ENCODE measurements at regions not wholly inside any gene's neighbourhood (a gene's known extent, or its start where the extent isn't known, plus 50 kb on each side); places are given as distances from the start of the nearest gene placed in this dataset.
"Not testable (repeated sequence)": the region's sequence is repeated elsewhere in the genome, so short reads cannot be mapped to it uniquely, and the experiment has no call there.

- Histone ChIP-seq H3K36me3 (ENCODE audit: control insufficient read depth, insufficient read depth, low read length) (no peaks in the 10 kb centered on the region), H3K9me3 (no peaks in the 10 kb centered on the region), H3K27me3 (replicated peaks; ENCODE audit: control insufficient read depth, insufficient read depth, low read length) (no peaks in the 10 kb centered on the region), H3K4me3 (ENCODE audit: low read depth, low read length) (no peak overlapping the region), H3K4me1 (peaks cover 39% of the 10 kb centered on the region)
- Mint-ChIP-seq H3K4me3 (ENCODE audit: unreplicated experiment) (no peak overlapping the region), H3K4me1 (ENCODE audit: low read depth, unreplicated experiment) (peaks cover 33% of the 10 kb centered on the region), H3K27ac (ENCODE audit: unreplicated experiment) (no peak overlapping the region), H3K27me3 (ENCODE audit: insufficient read depth, unreplicated experiment) (no peaks in the 10 kb centered on the region), H3K36me3 (ENCODE audit: insufficient read depth, unreplicated experiment) (no peaks in the 10 kb centered on the region), H3K9me3 (ENCODE audit: unreplicated experiment) (no peaks in the 10 kb centered on the region)
- no peak for DNase-seq
- no TSS peak for BruUV-seq (replicated peaks)
- TF ChIP-seq CTCF (IDR thresholded peaks at IDR 0.05; ENCODE audit: insufficient read depth in 1 of 2, low read depth in 1 of 2, low read length in 1 of 2, severe bottlenecking in 1 of 2, unreplicated experiment in 1 of 2), result no peak
- POLR2A ChIA-PET, result no interaction called here
- CTCF ChIA-PET, result interaction anchor here (1.1 kb wide), 1 partner anchor 53 kb away, joined by 3 read pairs; no protein-coding TSS in a partner anchor
- intact Hi-C loops (cut with micrococcal nuclease; ENCODE audit: unreplicated experiment), result no loop called here
Observed at GRCh38 chr5:74390306-74390637, 250.3 kb downstream of the ENC1 start.

- Mint-ChIP-seq H3K9me3 (ENCODE audit: unreplicated experiment) (no peaks in the 10 kb centered on the region), H3K4me3 (ENCODE audit: unreplicated experiment) (no peak overlapping the region), H3K27ac (ENCODE audit: unreplicated experiment) (no peak overlapping the region), H3K36me3 (ENCODE audit: insufficient read depth, unreplicated experiment) (no peaks in the 10 kb centered on the region), H3K4me1 (ENCODE audit: low read depth, unreplicated experiment) (peaks cover 27% of the 10 kb centered on the region), H3K27me3 (ENCODE audit: insufficient read depth, unreplicated experiment) (no peaks in the 10 kb centered on the region)
- H3K27me3 ChIP-seq (replicated peaks; ENCODE audit: control insufficient read depth, insufficient read depth, low read length), result no peaks in the 10 kb centered on the region
- ChIA-PET CTCF (interaction anchor here (1.1 kb wide), 1 partner anchor 52 kb away, joined by 3 read pairs; no protein-coding TSS in a partner anchor), POLR2A (no interaction called here)
- H3K36me3 ChIP-seq (ENCODE audit: control insufficient read depth, insufficient read depth, low read length), result no peaks in the 10 kb centered on the region
- no TSS peak for BruUV-seq (replicated peaks)
- no peak overlapping the region for H3K4me3 ChIP-seq (ENCODE audit: low read depth, low read length)
- intact Hi-C loops (cut with micrococcal nuclease; ENCODE audit: unreplicated experiment), result no loop called here
- DNase-seq, result no peak
- H3K9me3 ChIP-seq, result no peaks in the 10 kb centered on the region; the same call in 1 of the 2 replicates
- no peak for TF ChIP-seq CTCF (IDR thresholded peaks at IDR 0.05; ENCODE audit: insufficient read depth in 1 of 2, low read depth in 1 of 2, low read length in 1 of 2, severe bottlenecking in 1 of 2, unreplicated experiment in 1 of 2)
- peaks cover 38% of the 10 kb centered on the region for H3K4me1 ChIP-seq
Observed at GRCh38 chr5:74389531-74390305, 250.8 kb downstream of the ENC1 start.

GRCh38 chr5:74388411-74388810 is 252.1 kb downstream of the ENC1 start:
- H3K4me1 Mint-ChIP-seq (ENCODE audit: low read depth, unreplicated experiment), result peaks cover 26% of the 10 kb centered on the region
- DNase-seq; H3K4me3 Mint-ChIP-seq (ENCODE audit: unreplicated experiment); POLR2A ChIA-PET; H3K36me3 ChIP-seq (ENCODE audit: control insufficient read depth, insufficient read depth, low read length); H3K4me3 ChIP-seq (ENCODE audit: low read depth, low read length); CTCF ChIA-PET; H3K27ac Mint-ChIP-seq (ENCODE audit: unreplicated experiment); intact Hi-C loops (cut with micrococcal nuclease; ENCODE audit: unreplicated experiment); H3K9me3 ChIP-seq; BruUV-seq (replicated peaks); H3K27me3 ChIP-seq (replicated peaks; ENCODE audit: control insufficient read depth, insufficient read depth, low read length); H3K9me3 Mint-ChIP-seq (ENCODE audit: unreplicated experiment); H3K36me3 Mint-ChIP-seq (ENCODE audit: insufficient read depth, unreplicated experiment); H3K27me3 Mint-ChIP-seq (ENCODE audit: insufficient read depth, unreplicated experiment): not testable (repeated sequence)
- H3K4me1 ChIP-seq, result peaks cover 33% of the 10 kb centered on the region
